ENCODE measurements at regions not wholly inside any gene's neighbourhood (a gene's known extent, or its start where the extent isn't known, plus 50 kb on each side); places are given as distances from the start of the nearest gene placed in this dataset.

DNA sequence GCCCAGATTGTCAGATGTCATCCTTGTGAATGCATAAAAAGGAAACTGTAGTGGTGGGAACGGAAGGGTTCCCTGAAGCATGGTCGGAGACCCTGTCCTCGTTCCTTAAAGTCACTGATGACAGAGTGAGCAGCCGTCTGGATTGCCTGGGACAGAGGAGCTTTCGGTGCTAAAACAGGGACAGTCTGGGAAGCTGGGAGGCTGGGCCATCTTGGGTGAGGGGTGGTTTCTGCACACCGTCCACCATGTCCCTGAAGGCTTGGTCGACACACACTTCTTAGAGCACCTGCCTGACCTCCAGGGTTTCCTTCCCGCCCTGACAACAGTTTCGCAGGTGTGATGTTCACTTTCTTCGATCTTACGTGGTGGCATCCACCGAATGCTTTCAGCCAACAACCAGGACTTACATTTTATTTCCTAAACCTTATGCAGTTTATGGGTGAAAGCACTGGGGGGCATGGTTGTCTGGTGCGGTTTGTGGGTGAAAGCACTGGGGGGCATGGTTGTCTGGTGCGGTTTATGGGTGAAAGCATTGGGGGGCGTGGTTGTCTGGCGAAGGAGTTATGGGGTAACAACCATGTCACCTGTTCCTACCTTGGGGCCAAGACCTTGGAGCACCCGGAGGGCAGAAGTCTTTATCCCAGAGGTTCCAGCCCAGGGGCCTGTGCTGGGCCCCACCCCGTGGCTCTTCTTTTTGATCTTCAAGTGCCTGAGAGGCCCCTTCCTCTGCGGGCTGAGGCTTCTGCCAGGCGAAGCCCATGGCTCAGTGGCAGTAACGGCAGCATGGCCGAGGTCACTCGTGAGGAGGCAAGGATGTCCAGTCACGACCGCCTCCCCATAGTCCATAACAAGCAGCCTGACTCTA, 81.7 kb upstream of the FRMD1 start:
- intact Hi-C loops (cut with DNase I; ENCODE audit: low total_unique reads) = no loop called here

DNA sequence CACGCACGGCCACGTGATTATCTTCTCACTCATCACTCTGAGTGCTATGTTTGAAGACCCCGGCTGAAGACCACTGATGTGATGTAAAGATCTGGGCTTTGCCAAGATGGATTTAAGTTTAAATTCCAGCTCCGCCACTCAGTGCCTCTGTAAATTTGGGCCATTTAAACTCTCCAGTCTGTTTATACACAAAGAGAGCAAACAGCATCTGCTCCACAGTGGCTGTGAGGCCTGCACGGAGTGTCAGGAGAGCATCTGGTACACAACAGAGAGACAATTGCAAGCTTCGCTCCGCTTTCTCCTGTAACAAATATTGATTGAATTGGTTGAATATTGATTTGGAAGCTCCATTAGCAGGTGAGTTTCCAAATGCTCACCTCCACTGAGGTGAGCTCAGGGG, 80.5 kb upstream of the FRMD1 start:
- ATAC-seq = no peak
- intact Hi-C loops (cut with DNase I; ENCODE audit: low total_unique reads) (no loop called here), in situ Hi-C loops (cut with MboI; ENCODE audit: low sequenced_read_pairs in 4 of 4) (no loop called here)
- peaks cover 3 to 16% (median 5%) of the 10 kb centered on the region in 3 donors for H3K27me3 ChIP-seq
- H3K36me3 ChIP-seq = no peaks in the 10 kb centered on the region
- TF ChIP-seq, protein P1, sequence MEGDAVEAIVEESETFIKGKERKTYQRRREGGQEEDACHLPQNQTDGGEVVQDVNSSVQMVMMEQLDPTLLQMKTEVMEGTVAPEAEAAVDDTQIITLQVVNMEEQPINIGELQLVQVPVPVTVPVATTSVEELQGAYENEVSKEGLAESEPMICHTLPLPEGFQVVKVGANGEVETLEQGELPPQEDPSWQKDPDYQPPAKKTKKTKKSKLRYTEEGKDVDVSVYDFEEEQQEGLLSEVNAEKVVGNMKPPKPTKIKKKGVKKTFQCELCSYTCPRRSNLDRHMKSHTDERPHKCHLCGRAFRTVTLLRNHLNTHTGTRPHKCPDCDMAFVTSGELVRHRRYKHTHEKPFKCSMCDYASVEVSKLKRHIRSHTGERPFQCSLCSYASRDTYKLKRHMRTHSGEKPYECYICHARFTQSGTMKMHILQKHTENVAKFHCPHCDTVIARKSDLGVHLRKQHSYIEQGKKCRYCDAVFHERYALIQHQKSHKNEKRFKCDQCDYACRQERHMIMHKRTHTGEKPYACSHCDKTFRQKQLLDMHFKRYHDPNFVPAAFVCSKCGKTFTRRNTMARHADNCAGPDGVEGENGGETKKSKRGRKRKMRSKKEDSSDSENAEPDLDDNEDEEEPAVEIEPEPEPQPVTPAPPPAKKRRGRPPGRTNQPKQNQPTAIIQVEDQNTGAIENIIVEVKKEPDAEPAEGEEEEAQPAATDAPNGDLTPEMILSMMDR (IDR thresholded peaks at IDR 0.05 in 4 of 5, conservative IDR thresholded peaks at IDR 0.05 in 1 of 5) = no peak
- TF ChIP-seq POLR2A (IDR thresholded peaks at IDR 0.05) = no peak
- no peak overlapping the region for H3K4me3 ChIP-seq
- H3K9me3 ChIP-seq = no peaks in the 10 kb centered on the region
- no peak for DNase-seq
- H3K27ac ChIP-seq = no peak overlapping the region
- peaks cover 0 to 4% of the 10 kb centered on the region in 2 donors for H3K4me1 ChIP-seq

More for the DNA sequence above, 81.7 kb upstream of the FRMD1 start:
- no peak for DNase-seq
- Histone ChIP-seq H3K4me3 (no peak overlapping the region), H3K27me3 (peaks cover 3 to 16% (median 5%) of the 10 kb centered on the region in 3 donors), H3K36me3 (no peaks in the 10 kb centered on the region), H3K9me3 (no peaks in the 10 kb centered on the region), H3K4me1 (peaks cover 0 to 4% of the 10 kb centered on the region in 2 donors), H3K27ac (no peak overlapping the region)
- no peak for TF ChIP-seq POLR2A (IDR thresholded peaks at IDR 0.05)
- TF ChIP-seq, protein P1 (IDR thresholded peaks at IDR 0.05 in 4 of 5, conservative IDR thresholded peaks at IDR 0.05 in 1 of 5) = no peak
- in situ Hi-C loops (cut with MboI; ENCODE audit: low sequenced_read_pairs in 4 of 4) = no loop called here
- ATAC-seq = no peak

DNA sequence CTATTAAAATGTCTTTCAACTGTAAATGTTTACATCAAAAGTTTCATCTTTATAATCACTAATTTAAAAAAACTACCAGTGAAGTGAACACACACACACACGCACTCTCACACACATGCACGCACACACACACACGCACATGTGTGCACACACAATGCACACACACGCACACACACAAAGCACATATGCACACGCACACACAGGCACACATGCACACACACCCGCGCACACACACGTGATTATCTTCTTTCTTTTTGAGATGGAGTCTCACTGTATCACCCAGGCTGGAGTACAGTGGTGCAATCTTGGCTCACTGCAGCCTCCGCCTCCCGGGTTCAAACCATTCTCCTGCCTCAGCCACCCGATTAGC, 80.0 kb upstream of the FRMD1 start:
- intact Hi-C loops (cut with DNase I; ENCODE audit: low total_unique reads) = no loop called here
- Histone ChIP-seq H3K27me3 (peaks cover 3 to 16% (median 5%) of the 10 kb centered on the region in 3 donors), H3K4me1 (peaks cover 0 to 4% of the 10 kb centered on the region in 2 donors), H3K4me3 (no peak overlapping the region), H3K27ac (no peak overlapping the region), H3K36me3 (no peaks in the 10 kb centered on the region), H3K9me3 (no peaks in the 10 kb centered on the region)
- no peak for ATAC-seq
- in situ Hi-C loops (cut with MboI; ENCODE audit: low sequenced_read_pairs in 4 of 4) = no loop called here
- TF ChIP-seq POLR2A (IDR thresholded peaks at IDR 0.05) = no peak
- TF ChIP-seq, protein P1 (IDR thresholded peaks at IDR 0.05 in 4 of 5, conservative IDR thresholded peaks at IDR 0.05 in 1 of 5) = no peak
- no peak for DNase-seq

DNA sequence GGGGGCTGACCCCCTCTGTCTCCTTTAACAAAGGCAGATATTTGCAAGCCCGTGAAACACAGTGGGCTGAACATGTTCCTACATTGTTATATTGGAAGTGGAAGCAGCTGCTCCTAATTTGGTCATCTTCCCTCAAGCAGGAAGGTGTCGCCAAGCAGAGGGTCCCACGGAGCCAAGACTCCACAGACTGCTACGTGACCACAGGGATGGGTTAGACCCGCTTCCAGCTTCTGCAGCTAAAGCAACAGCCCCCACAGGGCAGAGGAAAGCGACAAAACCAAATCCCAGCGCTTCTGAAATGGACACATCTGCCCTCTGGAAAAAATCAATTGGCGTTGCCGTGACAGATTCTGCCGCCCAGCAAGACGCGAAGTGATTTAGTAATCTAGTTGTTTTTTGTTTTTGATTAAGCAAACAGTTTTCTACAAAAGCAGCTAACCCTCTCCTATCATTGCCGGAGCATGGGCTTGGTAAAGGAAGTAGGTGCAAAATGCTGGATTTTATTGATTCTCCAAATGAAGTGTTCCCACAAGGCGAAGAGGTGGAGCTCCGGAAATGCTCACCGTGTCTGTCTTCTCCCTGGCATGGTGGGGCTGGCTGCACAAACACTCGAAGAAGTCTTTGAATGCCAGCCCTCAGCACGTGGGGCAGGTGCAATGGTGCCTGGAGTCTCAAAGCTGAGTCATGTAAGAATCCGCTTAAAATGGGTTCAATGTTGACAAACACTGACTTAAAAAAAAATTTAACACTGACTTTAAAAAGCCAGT, 79.4 kb upstream of the FRMD1 start:
- Histone ChIP-seq H3K4me3 (no peak overlapping the region), H3K9me3 (no peaks in the 10 kb centered on the region), H3K4me1 (peaks cover 0 to 4% of the 10 kb centered on the region in 2 donors), H3K27me3 (peaks cover 3 to 16% (median 5%) of the 10 kb centered on the region in 3 donors), H3K36me3 (no peaks in the 10 kb centered on the region), H3K27ac (no peak overlapping the region)
- no peak for TF ChIP-seq POLR2A (IDR thresholded peaks at IDR 0.05)
- TF ChIP-seq, protein P1 (IDR thresholded peaks at IDR 0.05 in 4 of 5, conservative IDR thresholded peaks at IDR 0.05 in 1 of 5) = no peak
- ATAC-seq (no peak), DNase-seq (no peak)
- intact Hi-C loops (cut with DNase I; ENCODE audit: low total_unique reads) (no loop called here), in situ Hi-C loops (cut with MboI; ENCODE audit: low sequenced_read_pairs in 4 of 4) (no loop called here)

All from gastrocnemius medialis (tissue), 4 donors.